Fibroblast of skin of left biceps (primary cell): ENCODE measurements at regions not wholly inside any gene's neighbourhood (a gene's known extent, or its start where the extent isn't known, plus 50 kb on each side); places are given as distances from the start of the nearest gene placed in this dataset.

ENCODE experiments used
- DNase-seq, 2 experiments: peaks; one replicate each; pipeline ENCODE4 v3.0.0-alpha.2; 2013; ENCODE audit warnings: low read depth in 2 of 2

- no peak for DNase-seq
Observed at GRCh38 chr5:74156728-74157383, 483.7 kb downstream of the ENC1 start.

GRCh38 chr5:74155501-74155900 lies 485.0 kb downstream of the ENC1 start:
- no peak for DNase-seq

GRCh38 chr5:74154526-74154925 lies 486.0 kb downstream of the ENC1 start:
- no peak for DNase-seq

GRCh38 chr5:74153255-74153790 lies 487.2 kb downstream of the ENC1 start:
- no peak for DNase-seq

DNA sequence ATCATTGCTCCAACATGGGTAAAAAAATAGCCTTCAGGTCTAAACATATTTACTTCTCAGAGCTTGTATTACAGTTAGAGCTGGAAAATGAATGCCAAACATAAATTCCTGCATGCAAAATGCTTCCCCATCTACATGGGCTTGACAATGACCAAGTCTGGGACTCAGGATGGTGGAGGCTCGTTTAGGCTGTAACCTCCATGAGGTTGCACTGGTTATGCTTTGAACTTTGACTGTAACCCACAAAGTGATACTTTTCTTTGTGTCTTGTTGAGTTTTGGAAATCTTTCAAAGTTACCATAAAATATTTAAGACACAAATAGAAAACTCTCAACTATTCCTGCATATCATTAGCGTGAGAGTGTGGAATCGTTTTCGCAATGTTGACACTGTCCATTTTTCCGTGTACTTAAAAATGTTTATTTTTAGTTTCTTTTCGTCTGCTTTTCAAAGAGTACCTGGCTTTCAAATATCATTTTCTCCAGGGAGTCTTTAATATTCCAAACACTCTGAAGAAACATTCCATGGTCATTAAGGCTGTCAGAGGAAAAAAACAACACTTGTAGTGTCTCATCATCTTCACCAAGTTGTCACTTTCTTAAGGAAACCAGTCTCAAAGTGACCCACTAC lies 487.8 kb downstream of the ENC1 start:
- no peak for DNase-seq

GRCh38 chr5:74152136-74152535 lies 488.4 kb downstream of the ENC1 start:
- DNase-seq: no peak

DNA sequence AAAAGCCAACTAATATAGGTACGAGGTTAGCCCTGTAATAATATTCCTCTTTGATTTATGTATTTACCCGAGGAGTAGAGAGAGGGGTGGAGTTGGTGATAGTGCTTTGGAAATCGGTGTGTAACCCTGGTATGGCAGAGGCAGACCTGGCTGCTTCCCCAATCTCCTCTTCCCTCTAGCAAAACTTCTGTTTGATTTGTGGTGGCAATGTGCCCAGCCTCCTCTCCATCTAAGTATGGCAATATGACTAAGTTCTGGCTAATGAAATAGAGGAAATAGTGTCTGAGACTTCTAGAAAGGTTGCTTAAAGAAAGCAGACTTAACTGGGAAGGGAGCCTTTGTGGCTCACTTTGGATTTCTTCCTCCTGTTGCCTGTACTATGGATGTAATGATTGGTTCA lies 491.1 kb downstream of the ENC1 start:
- DNase-seq: peak; percentile 20 to 37

DNA sequence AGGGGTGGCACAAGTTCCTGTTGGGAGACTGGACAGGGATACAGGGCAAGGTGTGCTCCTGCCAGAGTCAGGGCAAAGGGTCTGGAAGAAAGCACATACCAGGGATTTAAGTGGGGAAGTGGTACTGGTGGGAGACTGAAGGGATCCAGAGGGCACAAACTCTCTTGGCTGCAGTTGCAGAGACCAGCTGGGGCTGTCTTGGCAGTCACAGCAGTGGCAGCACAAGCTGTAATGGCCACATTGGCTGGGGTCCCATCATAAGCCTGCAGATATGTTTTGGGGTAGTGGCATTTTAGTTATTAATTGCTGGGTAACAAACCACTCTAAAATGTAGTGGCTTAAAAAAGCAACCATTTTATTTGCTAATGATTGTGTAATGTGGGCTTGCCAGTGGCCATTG lies 492.2 kb downstream of the ENC1 start:
- DNase-seq: no peak

- DNase-seq: no peak
Observed at GRCh38 chr5:74146796-74147195, 493.7 kb downstream of the ENC1 start.

DNA sequence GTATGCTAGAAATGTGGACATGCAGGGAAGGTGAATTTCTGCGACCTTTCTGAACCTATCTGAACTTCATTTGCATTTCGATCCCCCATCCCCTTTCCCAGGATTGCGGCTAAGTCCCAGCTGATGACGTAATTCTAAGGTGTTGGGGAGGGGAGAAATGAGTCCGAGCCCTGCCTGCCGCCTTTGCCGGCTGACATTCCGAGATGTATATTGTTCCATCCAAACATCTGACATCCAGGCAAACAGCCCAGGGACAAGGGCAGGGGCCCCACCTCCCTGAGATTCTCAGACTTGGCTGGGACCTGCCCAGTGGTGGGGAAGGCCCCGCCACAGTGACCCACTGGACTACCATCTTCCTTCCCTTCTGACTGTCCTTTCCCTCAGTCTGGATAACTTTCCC lies 494.6 kb downstream of the ENC1 start:
- DNase-seq: no peak

DNA sequence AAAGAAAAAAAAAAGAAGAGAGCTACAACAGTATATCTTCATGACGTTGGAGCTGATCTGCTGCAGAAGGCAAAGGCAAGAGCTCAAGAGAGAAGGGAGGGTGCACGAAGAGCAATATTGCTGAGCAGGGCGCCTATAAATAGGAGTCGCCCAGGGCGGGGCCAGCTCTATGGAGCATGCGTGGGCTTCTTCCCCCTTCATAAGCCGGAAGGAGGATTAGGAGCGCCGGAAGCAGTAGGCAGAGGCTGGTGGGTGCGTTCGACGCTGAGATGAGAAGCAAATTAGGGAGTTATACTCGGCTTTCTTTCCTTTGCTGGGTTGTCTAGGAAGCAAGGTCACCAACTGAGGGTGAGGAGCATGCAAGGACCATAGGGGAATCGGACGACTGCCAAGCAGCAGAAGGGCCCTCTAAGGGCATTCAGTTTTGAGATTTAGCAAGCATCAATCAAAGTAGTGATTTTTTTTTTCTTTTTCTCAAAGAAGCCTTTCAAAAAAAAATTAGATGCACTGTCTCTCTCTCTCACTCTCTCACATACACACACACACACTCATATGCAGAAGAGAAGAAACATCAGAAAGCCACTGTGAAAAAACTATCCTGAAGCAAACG lies 496.7 kb downstream of the ENC1 start:
- no peak for DNase-seq

DNA sequence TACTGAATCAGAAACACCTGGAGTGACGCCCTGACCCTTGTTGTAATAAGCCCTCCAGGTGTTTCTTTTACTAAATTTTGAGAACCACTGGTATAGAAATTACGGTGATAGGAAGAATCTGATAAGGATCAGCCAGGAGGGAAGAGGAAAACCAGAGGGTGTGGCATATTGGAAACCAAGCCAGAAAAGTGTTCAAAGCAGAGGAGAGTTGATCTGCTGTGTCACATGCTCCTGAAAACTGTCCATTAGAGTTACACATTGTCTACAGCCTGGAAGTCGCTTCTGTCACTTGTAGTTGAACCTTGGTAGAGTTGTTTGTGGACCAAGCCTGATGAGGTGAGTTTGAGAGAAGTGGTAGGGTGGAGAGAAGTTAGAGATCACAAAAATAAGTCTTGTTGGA lies 497.4 kb downstream of the ENC1 start:
- DNase-seq: no peak

DNA sequence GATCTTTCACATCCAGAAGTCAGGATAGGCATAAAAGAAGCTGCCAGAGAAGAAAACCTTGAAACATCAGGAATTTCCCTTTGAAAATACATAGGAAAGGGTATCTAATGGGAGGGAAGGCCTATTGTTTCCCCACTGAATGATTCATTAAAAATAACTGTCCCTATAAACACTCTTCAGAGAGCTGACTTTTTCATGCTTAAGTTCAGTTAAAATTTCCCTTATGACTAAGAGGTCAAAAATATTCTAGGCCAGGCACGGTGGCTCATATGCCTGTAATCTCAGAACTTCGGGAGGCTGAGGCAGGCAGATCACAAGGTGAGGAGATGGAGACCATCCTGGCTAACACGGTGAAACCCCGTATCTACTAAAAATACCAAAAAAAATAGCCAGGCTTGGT lies 499.5 kb downstream of the ENC1 start:
- no peak for DNase-seq

DNA sequence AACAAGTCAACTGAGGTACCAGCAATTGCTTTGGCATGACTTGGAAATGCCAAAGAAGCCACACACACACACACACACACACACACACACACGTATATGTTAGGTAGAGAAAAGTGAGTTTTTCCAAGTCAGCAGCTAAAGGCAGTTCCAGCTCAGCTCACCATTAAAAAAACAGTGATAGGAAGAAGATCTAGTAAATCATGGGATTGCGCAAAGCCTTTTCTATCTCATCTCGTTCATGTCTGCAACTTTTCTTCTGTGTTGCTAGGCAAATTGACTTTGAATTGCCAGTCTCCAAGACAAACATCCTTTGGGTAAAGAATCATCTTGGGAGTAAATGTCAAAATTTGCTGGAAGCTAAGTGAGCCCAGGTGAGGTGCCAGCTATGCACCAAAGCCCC lies 500.1 kb downstream of the ENC1 start:
- DNase-seq: no peak

- no peak for DNase-seq
Observed at GRCh38 chr5:74139589-74139988, 500.9 kb downstream of the ENC1 start.

DNA sequence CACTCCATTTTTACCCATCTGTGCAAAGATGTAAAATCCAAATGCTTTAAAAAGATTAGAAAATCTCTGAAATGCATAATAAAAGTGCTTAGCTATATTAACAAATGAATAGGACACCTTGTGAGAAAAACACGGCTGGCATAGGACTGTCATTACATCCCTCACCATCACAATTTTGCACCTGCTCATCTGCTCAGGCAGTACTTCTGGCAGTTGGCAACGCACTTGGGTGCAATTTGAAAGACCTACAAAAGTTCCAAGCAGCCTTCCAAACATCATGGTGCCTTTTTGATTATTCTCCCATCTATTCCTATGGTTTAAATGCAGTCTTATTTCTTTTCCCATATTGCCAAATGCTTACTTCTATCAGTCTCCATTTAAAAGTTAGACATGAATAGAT lies 501.8 kb downstream of the ENC1 start:
- no peak for DNase-seq

DNA sequence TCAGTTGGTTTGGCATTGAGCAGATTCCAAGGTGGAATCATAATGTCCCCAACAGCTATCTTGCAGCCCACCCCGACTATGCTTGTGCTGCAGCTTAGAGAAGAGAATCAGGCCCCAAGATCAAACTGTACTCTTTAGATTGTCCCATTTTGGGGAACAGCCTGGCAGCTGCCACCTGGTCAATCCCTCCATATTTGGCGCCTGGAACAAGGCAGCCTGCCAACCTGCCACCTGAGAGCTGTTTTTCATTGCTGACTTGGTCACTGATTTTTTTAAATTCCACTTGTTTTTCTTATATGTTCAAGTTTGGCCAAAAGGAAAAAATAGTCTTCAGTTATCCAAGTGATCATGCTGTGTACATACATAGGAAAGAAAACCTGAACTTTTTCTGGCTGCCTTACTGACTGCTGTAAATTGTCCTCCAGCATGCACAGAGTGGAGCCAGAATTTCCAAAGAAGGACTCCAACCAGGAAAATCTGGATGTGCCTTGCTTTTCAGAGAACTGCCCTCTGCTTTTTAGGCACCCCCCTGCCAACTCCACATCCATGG lies 504.2 kb downstream of the ENC1 start:
- no peak for DNase-seq

DNA sequence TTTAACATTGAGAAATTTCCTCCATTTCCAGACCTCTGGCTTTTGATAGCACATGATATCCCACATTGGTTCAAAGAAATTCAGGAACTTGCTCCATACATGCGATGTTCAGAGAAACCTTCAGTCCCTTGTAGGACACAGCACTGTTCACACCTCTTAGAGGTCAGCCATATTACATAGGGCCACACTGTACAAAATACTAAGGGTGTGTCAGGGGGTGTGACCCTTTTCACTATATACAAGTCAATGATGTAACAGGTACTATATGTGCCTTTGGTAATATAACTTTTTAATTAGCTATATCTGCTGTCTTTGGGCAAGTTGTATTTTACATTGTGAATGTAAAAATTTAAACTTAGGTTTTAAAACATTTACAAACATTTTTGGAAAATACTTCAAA lies 505.5 kb downstream of the ENC1 start:
- DNase-seq: no peak

DNA sequence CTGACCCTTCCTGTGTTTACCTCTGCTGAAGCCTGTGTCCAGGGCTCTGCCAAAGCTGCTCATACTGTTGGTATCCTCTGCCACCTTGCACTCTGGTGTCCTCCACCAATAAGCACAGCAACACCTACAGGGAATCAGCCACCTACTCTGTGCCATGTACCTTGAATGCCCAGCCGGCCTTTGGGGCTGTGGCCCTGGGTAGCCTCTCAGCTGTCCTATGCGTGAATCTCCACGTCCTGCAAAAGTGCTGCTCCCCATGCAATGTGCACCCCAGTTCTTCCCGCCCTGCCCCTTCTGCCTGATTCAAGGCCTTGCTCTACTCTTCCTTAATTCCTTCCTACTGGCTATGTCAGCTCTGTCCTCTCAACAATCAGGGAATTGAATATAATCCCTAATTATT lies 506.5 kb downstream of the ARHGEF28 start:
- no peak for DNase-seq

GRCh38 chr5:74131250-74131649 lies 505.3 kb downstream of the ARHGEF28 start:
- no peak for DNase-seq

DNA sequence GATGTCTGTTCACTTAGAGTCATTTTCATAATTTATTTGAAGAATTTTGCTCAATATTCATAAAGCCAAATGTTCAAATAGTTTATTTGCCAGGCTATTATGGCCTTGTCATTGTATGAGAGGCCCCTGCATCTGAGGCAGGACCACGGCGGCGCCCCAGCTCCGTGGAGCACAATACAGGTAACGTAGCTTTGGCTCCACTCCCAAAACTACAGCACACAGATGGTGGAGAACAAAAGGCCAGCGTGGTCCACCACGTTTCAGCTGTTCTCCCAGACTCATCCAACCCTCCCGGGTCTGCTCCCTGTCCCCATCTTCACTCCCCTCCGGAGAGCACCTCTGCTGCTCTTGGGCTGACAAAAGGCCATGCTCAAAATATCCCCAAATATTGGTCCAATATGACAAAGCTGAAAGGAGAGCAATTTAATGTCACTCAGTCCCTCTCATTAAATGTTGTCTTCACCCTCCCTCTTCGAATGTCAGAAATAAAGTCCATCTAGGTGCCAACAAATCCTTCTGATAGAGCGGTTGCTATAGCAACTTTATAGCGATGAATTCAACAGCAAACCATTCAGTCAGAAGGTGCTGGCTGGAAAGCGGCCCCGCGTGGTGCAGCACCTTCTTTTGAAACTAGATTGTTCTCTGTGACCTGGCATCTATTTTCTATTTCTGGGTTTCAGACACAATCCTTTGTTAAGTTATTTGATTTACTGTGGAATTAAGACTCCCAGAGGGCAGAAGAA lies 504.3 kb downstream of the ARHGEF28 start:
- no peak for DNase-seq
